A673 (cell line): ENCODE measurements at regions not wholly inside any gene's neighbourhood (a gene's known extent, or its start where the extent isn't known, plus 50 kb on each side); places are given as distances from the start of the nearest gene placed in this dataset.

Experiments used
- BruUV-seq: library from RNA; stranded (reverse); fragments of 400-500 nt; replicated peaks from 2 replicates; lab custom pipeline; 2021; lab: Mats Ljungman, UMichigan
- CTCF ChIA-PET: fragments of 300-600 bp; sonication (Branson Sonifier 250); formaldehyde crosslinking; loops from one replicate; lab custom pipeline; 2022; ENCODE audit warnings: antibody characterized with exemption; lab: Charles Lee
- POLR2A ChIA-PET: fragments of 300-600 bp; sonication (Branson Sonifier 250); formaldehyde crosslinking; loops from one replicate; lab custom pipeline; 2022; ENCODE audit warnings: antibody characterized with exemption; ENCODE audit not compliant: low non-redundant PET; lab: Charles Lee
- DNase-seq: peaks from one replicate; pipeline ENCODE4 v3.0.0-alpha.2; 2015; ENCODE audit warnings: low spot score
- H3K27ac ChIP-seq: fragments of 200-600 bp; sonication (generic); 2 replicates; pipeline ENCODE4 v1.5.1; 2016; ENCODE audit warnings: mixed run types, low read depth, mild to moderate bottlenecking, mixed read lengths, antibody characterized with exemption, low read length; ENCODE audit not compliant: poor library complexity, severe bottlenecking
- H3K27me3 ChIP-seq: fragments of 200-600 bp; sonication (generic); replicated peaks from 2 replicates; pipeline ENCODE4 v1.6.1; 2017; ENCODE audit warnings: mixed run types, low read depth, mild to moderate bottlenecking, mixed read lengths, antibody characterized with exemption, low read length; ENCODE audit not compliant: insufficient read depth, poor library complexity
- H3K36me3 ChIP-seq: fragments of 200-600 bp; sonication (generic); 2 replicates; pipeline ENCODE4 v1.6.1; 2016; ENCODE audit warnings: mixed run types, mild to moderate bottlenecking, mixed read lengths, antibody characterized with exemption, low read length; ENCODE audit not compliant: insufficient read depth, poor library complexity, severe bottlenecking
- H3K4me1 ChIP-seq: fragments of 200-600 bp; sonication (generic); 2 replicates; pipeline ENCODE4 v1.6.1; 2017; ENCODE audit warnings: mixed run types, mild to moderate bottlenecking, mixed read lengths, antibody characterized with exemption, low read length; ENCODE audit not compliant: insufficient read depth, poor library complexity, severe bottlenecking
- H3K4me3 ChIP-seq: fragments of 200-600 bp; sonication (generic); 2 replicates; pipeline ENCODE4 v1.5.1; 2016; ENCODE audit warnings: low read depth, mixed run types, mild to moderate bottlenecking, mixed read lengths, low read length; ENCODE audit not compliant: poor library complexity, severe bottlenecking
- H3K9me3 ChIP-seq: fragments of 200-600 bp; sonication (generic); 2 replicates; pipeline ENCODE4 v1.6.1; 2016; ENCODE audit warnings: mixed run types, low read depth, mild to moderate bottlenecking, mixed read lengths, antibody characterized with exemption, low read length; ENCODE audit not compliant: poor library complexity, severe bottlenecking
- CTCF ChIP-seq: fragments of 300-800, 200-600 bp; sonication (generic); conservative IDR thresholded peaks from 2 replicates; pipeline ENCODE4 v1.5.1; 2017; ENCODE audit warnings: low read depth, mild to moderate bottlenecking, antibody characterized with exemption, low read length, moderate library complexity, mixed read lengths
- EZH2 ChIP-seq: fragments of 200-600 bp; sonication (generic); IDR thresholded peaks from 2 replicates; pipeline ENCODE4 v1.6.1; 2017; ENCODE audit warnings: borderline replicate concordance, low read depth, mild to moderate bottlenecking, mixed read lengths, antibody characterized with exemption, low read length; ENCODE audit not compliant: poor library complexity, severe bottlenecking
- intact Hi-C: fragments of 100-400 bp; cut with micrococcal nuclease; formaldehyde crosslinking; loops from one replicate; pipeline ENCODE4 v1.10.0; 2022; ENCODE audit not compliant: unreplicated experiment

DNA sequence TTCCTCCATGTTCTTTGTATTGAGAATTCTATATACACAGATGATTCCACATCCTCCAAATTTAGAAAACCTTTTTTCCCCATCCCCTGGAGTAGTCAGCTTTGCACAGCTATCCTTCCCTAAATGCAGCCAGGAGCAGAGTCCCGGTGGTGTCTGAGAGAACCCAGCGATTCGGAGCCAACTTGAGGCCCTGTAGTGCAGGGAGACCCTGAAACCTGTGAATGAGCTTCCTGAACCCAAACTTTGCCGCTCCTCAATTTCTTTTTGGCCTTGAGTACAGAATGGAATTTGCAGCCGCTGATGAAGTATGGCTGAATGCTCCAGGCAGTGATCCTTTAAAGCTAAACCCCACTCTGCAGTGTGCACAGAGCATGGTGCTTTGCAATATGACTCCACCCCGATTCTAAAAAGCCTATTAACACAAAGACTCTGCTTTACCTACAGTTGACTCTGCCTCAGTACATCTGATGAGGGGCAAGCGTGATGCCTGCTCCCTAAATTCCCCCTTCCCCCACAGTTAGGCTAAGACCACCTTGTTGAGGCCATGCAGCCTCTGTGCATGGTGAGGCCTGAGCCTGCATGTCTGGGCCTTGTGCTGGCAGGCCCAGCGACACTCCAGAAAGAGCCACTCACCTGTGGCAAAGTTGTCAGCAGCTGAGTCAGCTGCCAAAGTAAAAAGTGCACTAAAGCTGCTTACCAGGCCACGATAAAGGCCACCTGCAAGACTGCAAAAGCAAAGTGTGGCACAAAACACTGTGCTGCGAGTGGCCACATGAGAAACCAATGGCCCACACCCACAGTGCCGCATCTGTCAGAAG, 82.1 kb downstream of the PLEKHG1 start:
- peaks cover 7% of the 10 kb centered on the region for H3K4me1 ChIP-seq
- no peaks in the 10 kb centered on the region for H3K36me3 ChIP-seq
- no peak overlapping the region for H3K27ac ChIP-seq
- ChIA-PET POLR2A (no interaction called here), CTCF (no interaction called here)
- no peaks in the 10 kb centered on the region for H3K27me3 ChIP-seq
- BruUV-seq = no TSS peak
- intact Hi-C loops = no loop called here
- TF ChIP-seq CTCF = no peak
- TF ChIP-seq EZH2 = no peak
- H3K9me3 ChIP-seq = no peaks in the 10 kb centered on the region
- no peak for DNase-seq
- H3K4me3 ChIP-seq = no peak overlapping the region

DNA sequence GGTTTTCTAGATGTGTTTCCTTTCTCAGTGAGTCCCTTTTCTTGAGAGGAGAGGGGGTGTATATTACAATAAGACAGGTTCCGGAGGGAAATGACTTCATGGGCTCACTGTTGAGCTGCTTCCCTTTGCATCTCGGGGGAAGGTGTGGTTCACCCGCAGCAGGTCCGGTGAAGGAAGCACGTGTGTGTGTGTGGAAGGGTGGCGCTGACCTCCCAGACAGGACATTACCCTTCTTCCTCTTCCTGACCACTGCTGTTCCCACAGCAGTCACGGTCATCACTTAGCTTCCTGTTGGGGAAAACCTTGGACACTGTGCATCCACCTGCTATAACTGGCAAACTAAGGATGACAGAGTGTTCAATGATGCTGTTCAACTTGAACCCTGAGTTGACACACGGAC, 83.6 kb downstream of the PLEKHG1 start:
- Histone ChIP-seq H3K27me3 (no peaks in the 10 kb centered on the region), H3K4me3 (no peak overlapping the region), H3K4me1 (peaks cover 10% of the 10 kb centered on the region), H3K9me3 (no peaks in the 10 kb centered on the region), H3K36me3 (no peaks in the 10 kb centered on the region), H3K27ac (no peak overlapping the region)
- intact Hi-C loops = no loop called here
- no peak for DNase-seq
- no TSS peak for BruUV-seq
- ChIA-PET CTCF (no interaction called here), POLR2A (no interaction called here)
- TF ChIP-seq CTCF (no peak), EZH2 (no peak)

DNA sequence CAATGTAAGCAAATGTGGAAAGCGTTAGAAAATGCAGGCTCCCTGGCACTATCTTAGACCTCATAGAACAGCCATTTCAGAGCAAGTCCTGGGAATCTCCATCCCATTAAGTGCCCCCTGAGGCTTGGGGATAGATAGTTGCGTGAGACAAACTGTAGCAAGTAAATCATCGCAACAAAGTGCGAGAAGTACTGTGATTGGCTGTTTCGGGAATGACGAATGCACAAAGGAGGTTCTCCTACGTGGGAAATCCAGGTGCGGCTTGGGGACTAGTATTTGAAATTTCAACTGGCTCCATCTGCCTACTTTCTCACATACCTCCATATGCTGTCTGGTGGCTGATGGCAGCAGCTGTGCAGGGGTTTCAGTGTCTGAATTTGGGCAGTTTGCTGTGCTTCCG, 84.5 kb downstream of the PLEKHG1 start:
- Histone ChIP-seq H3K9me3 (no peaks in the 10 kb centered on the region), H3K4me3 (no peak overlapping the region), H3K4me1 (peaks cover 10% of the 10 kb centered on the region), H3K27ac (no peak overlapping the region), H3K27me3 (no peaks in the 10 kb centered on the region), H3K36me3 (no peaks in the 10 kb centered on the region)
- intact Hi-C loops = no loop called here
- CTCF ChIA-PET = no interaction called here
- TF ChIP-seq CTCF (no peak), EZH2 (no peak)
- POLR2A ChIA-PET = no interaction called here
- no peak for DNase-seq
- no TSS peak for BruUV-seq
